ENCODE measurements at regions not wholly inside any gene's neighbourhood (a gene's known extent, or its start where the extent isn't known, plus 50 kb on each side); places are given as distances from the start of the nearest gene placed in this dataset.

- DNase-seq (ENCODE audit: low read depth): no peak
These were observed 171.8 kb upstream of the GPR26 start for GRCh38 chr10:123494301-123494808.

DNA sequence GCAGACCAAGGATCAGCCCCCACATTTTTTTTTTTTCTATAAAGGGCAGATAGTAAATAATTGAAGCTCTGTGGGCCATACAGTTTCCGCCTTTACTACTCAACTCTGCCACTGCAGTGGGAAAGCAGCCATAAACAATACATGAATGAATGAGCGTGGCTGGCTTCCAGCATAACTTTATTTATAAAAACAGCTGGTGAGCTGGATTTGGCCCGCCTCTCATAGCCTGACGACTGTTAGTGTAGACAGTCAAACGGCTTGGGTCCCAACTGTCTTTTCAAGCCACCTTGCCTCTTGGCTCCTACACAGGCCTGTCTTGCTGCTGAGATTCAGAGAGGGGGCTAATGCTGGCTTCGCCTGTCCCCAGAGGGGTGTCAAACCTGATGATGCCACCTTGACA lies 169.8 kb upstream of the GPR26 start:
- no peak for DNase-seq (ENCODE audit: low read depth)

GRCh38 chr10:123496996-123497660 lies 169.0 kb upstream of the GPR26 start:
- no peak for DNase-seq (ENCODE audit: low read depth)

GRCh38 chr10:123500110-123500509 lies 166.0 kb upstream of the GPR26 start:
- DNase-seq (ENCODE audit: low read depth): no peak

DNA sequence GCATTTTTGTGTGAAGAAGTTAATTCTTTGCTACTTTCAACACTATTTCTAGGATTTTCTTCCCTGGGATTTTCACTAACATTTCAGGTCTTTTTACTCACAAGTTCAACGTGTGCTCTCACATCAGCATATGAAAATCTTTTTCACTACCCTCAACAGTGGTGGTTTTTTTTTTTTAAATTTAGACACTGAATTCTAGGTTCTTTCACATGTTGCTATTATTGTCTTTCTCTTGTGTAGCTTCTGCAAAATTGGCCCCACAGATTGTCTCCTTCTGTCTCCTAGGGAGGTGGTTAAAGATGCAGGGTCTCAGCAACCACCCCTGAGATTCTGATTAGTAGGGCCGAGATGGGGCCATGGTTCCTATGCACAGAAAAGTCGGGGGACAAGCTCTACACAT lies 165.0 kb upstream of the GPR26 start:
- no peak for DNase-seq (ENCODE audit: low read depth)

- DNase-seq (ENCODE audit: low read depth): no peak
These were observed 163.2 kb upstream of the GPR26 start for GRCh38 chr10:123502983-123503382.

DNA sequence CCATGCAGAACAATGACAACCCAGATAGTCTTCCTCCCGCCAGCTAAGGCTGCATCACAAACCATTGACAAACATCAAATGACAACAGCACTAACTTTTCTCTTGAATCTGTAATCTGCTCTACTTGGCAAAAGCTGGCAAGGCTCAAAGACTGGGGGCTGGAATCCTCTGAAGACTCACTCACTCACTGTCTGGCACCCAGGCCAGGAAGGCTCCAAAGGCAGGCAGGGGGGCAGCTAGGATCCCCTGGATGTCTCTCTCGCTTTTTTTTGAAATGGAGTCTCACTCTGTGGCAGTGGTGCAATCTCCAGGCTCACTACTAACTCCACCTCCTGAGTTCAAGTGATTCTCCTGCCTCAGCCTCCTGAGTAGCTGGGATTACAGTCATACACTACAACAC lies 159.7 kb upstream of the GPR26 start:
- DNase-seq (ENCODE audit: low read depth): no peak

DNA sequence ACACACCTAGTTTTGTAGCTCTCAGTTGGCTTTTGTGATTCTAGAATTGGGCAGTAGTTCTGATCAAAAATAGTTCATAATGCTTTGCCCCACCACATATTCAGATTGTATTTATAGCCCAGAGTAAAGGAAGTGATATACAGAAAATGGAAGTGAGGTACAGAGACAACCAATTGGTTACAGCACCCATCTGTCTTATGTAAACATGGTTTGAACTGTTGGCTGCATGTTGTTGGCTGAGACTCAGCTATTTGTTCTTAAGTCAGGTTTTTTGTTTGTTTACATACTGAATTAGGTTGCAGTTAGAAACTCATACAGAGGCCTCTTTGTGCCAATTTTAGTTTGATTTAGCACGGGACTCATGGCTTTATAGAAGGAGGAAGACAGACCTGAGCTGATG lies 158.9 kb upstream of the GPR26 start:
- DNase-seq (ENCODE audit: low read depth): no peak

GRCh38 chr10:123509338-123509737 lies 156.8 kb upstream of the GPR26 start:
- no peak for DNase-seq (ENCODE audit: low read depth)

GRCh38 chr10:123512901-123513775 lies 153.0 kb upstream of the GPR26 start:
- DNase-seq (ENCODE audit: low read depth): no peak

GRCh38 chr10:123513870-123514269 lies 152.3 kb upstream of the GPR26 start:
- DNase-seq (ENCODE audit: low read depth): no peak

GRCh38 chr10:123514996-123515395 lies 151.2 kb upstream of the GPR26 start:
- DNase-seq (ENCODE audit: low read depth): no peak

DNA sequence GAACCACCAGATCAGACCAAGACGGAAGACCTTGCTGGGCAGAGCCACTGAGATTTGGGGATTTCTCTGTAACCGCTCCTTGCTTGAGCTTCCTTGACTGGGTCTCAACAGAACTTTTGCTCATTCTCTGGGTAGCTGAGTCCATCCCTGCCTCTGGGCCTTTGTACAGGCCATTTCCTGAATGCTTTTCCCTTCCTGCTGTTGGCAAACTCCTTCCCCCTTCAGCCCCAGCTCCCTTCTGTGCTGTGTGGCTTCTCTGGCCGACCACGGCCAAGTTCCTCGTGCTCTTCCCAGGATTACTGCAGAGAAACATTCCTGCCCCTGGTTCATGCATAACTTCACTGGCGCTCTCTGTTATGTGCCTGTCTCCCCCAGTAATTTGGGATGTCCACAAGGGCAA lies 150.5 kb upstream of the GPR26 start:
- no peak for DNase-seq (ENCODE audit: low read depth)

DNA sequence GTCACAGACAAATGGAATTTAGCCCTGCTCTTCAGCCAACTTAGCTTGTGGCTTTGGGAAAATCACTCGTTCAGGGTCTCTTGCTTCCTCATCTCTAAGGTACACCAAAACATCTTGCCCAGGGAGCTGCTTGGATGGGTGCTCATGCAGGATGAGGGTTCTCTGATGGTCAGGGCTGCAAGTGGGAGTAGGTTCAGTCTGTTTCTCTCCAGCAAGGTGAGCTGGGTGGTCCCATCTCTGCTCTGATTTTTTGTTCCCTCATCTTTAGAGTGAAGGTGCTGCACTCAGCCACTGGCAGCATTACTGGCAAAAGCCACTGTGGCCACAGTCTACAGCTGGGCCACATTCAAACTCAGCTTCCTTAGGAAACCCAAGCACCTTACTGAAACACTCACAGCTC lies 149.9 kb upstream of the GPR26 start:
- DNase-seq (ENCODE audit: low read depth): no peak

GRCh38 chr10:123517426-123517825 lies 148.7 kb upstream of the GPR26 start:
- no peak for DNase-seq (ENCODE audit: low read depth)

DNA sequence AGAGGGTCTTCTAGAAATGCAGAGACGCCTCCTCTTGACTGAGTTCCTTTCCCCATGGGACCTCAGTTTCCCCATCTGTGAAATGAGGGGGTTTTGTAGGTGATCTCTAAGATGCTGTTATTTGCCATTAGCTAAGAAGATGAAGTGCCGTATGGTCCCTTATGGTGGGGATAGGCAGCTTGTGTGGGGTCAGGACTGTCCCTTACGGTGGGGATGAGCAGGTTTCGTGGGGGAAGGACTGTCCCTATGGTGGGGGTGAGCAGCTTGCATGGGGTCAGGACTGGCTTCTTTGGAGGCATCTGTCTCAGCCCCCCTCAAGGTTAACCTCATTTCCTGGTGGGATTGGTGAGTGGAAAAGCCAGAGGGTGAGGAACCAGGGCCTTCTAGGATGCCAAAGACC lies 148.3 kb upstream of the GPR26 start:
- no peak for DNase-seq (ENCODE audit: low read depth)

DNA sequence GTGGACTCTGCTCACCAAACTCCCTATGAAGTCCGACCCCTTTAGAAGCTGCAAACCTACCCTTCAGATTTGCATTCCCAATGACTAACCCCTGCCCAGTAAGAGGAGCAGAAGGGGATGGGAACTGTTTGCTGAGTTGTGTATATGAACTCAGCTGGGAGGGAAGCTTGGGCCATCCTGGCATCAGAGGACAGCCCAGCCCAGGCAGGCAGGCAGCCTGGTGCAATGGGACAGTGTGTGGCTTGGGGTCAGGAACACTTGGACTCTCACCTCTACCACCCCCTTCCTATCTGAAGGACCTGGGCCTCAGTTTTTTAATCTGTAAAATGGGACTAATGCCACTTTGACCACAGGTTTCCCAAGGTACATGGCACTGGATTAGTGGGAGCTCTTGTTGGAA lies 147.4 kb upstream of the GPR26 start:
- no peak for DNase-seq (ENCODE audit: low read depth)

- no peak for DNase-seq (ENCODE audit: low read depth)
These were observed 146.3 kb upstream of the GPR26 start for GRCh38 chr10:123519861-123520260.

GRCh38 chr10:123521076-123521475 lies 145.1 kb upstream of the GPR26 start:
- no peak for DNase-seq (ENCODE audit: low read depth)

DNA sequence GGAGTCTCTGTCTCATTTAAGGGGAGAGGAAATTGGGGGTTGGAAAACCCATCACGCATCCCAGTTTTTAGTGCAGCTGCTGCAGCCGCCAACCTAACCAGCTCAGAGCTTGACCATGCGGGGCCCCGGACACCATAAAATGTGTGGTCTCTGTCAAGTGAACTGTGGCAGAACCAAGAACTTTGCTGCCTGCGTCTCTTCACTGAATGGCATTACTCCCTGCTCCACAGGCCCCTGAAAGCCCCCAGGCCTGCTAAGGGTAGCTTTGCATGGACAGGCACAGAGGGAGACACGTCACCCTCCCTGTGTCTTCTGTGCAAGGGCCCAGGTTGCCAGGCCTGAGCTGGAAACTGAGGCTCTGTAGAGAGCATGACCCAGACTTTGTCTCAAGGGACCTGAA lies 144.6 kb upstream of the GPR26 start:
- DNase-seq (ENCODE audit: low read depth): no peak

DNA sequence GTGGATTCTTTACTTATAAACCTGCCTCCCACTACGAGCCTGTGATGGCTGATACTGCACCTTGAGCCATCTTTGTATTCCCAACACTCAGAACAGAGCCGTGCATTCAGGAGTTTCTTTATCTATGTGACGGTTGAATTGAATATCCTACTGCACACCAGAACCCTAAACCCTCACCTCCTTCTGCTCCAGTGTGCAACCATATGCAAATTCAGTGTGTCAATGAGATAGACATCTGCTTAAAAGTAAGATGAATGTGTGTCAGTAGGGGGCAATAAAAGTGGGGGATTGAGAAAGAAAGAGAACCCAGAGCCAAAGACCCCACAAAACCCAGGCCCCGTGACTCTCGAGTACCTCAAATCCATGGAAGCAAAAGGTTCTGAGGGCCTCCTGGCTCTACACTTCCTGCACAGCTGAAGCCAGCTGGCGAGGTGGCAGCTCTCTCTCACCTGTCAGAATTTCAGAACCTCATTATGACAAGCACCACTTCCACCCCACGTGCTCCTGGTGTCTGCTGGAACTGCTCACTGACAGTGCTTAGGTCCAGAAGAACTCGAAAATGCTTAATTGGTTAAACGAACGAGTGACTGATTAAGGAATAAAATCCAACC lies 143.3 kb upstream of the GPR26 start:
- no peak for DNase-seq (ENCODE audit: low read depth)

GRCh38 chr10:123523833-123524232 lies 142.3 kb upstream of the GPR26 start:
- DNase-seq (ENCODE audit: low read depth): no peak
